SK-N-SH (cell line): ENCODE measurements at regions not wholly inside any gene's neighbourhood (a gene's known extent, or its start where the extent isn't known, plus 50 kb on each side); places are given as distances from the start of the nearest gene placed in this dataset.

Experiments
- CTCF ChIA-PET: fragments of 300-600, 350-600 bp; formaldehyde crosslinking; extraction: SDS; loops from one replicate; lab custom pipeline; 2021; lab: Yijun Ruan, JAX
- POLR2A ChIA-PET: fragments of 350-600 bp; sonication (Branson Sonifier 250); formaldehyde crosslinking; extraction: SDS; loops from one replicate; lab custom pipeline; 2020; ENCODE audit warnings: antibody characterized with exemption, inconsistent platforms; lab: Yijun Ruan, JAX
- DNase-seq: peaks from one replicate; pipeline ENCODE4 v3.0.0; 2012
- H2AFZ ChIP-seq: fragments of 200-600 bp; sonication (generic); 2 replicates; pipeline ENCODE4 v1.8.1; 2016; ENCODE audit warnings: antibody characterized with exemption, mild to moderate bottlenecking, low read depth
- H3F3A ChIP-seq: fragments of 200-600 bp; sonication (generic); replicated peaks from 2 replicates; pipeline ENCODE3; 2016; ENCODE audit warnings: antibody characterized with exemption, mild to moderate bottlenecking; ENCODE audit not compliant: insufficient read depth
- H3K27ac ChIP-seq, 2 experiments: fragments of 200-500 bp in 1 of 2; fragments of 200-600 bp in 1 of 2; sonication (Bioruptor generic) in 1 of 2; sonication (generic), shearing (Covaris generic) in 1 of 2; 2 replicates each; pipeline versions ENCODE4 v1.5.1 to v1.6.1; 2014 to 2016; ENCODE audit warnings: low read depth in 2 of 2, inconsistent platforms in 1 of 2, low read length in 1 of 2, mild to moderate bottlenecking in 1 of 2, mixed read lengths in 1 of 2
- H3K27me3 ChIP-seq: fragments of 200-600 bp; sonication (generic), shearing (Covaris generic); 2 replicates; pipeline ENCODE4 v1.6.1; 2016; ENCODE audit warnings: mixed run types; ENCODE audit not compliant: insufficient read depth
- H3K36me3 ChIP-seq, 2 experiments: fragments of 200-500 bp in 1 of 2; fragments of 200-600 bp in 1 of 2; sonication (Bioruptor generic) in 1 of 2; sonication (generic) in 1 of 2; replicated peaks in 1 of 2; 2 replicates each; pipeline versions ENCODE3 to v1.5.1; 2014 to 2016; ENCODE audit warnings: low read length in 1 of 2, mild to moderate bottlenecking in 1 of 2; ENCODE audit not compliant: insufficient read depth in 2 of 2, control insufficient read depth in 1 of 2
- H3K4me1 ChIP-seq, 2 experiments: fragments of 200-500 bp in 1 of 2; fragments of 200-600 bp in 1 of 2; sonication (Bioruptor generic) in 1 of 2; sonication (generic), shearing (Covaris generic) in 1 of 2; 2 replicates each; pipeline versions ENCODE4 v1.5.1 to v1.6.1; 2014 to 2016; ENCODE audit warnings: low read depth in 1 of 2, low read length in 1 of 2, mixed run types in 1 of 2; ENCODE audit not compliant: insufficient read depth in 2 of 2, control insufficient read depth in 1 of 2
- H3K4me2 ChIP-seq: fragments of 200-600 bp; sonication (generic), shearing (Covaris generic); 2 replicates; pipeline ENCODE4 v1.6.1; 2017; ENCODE audit warnings: mixed run types
- H3K4me3 ChIP-seq, 2 experiments: fragments of 200-500 bp in 1 of 2; fragments of 200-600 bp in 1 of 2; sonication (Bioruptor generic) in 1 of 2; sonication (generic), shearing (Covaris generic) in 1 of 2; 2 replicates each; pipeline versions ENCODE4 v1.5.1 to v1.8.1; 2014 to 2016; ENCODE audit warnings: low read depth in 2 of 2, inconsistent platforms in 1 of 2, low read length in 1 of 2, mild to moderate bottlenecking in 1 of 2, mixed read lengths in 1 of 2, moderate library complexity in 1 of 2
- H3K79me2 ChIP-seq: fragments of 200-600 bp; sonication (generic); 2 replicates; pipeline ENCODE4 v1.8.1; 2017; ENCODE audit warnings: mild to moderate bottlenecking; ENCODE audit not compliant: insufficient read depth
- H3K9ac ChIP-seq: fragments of 200-600 bp; sonication (generic); 2 replicates; pipeline ENCODE4 v1.6.1; 2017; ENCODE audit warnings: mixed run types
- H3K9me2 ChIP-seq: fragments of 200-600 bp; sonication (generic); 2 replicates; pipeline ENCODE4 v1.6.1; 2017; ENCODE audit warnings: mixed run types
- H3K9me3 ChIP-seq: fragments of 200-600 bp; sonication (generic); 2 replicates; pipeline ENCODE4 v1.6.1; 2017; ENCODE audit warnings: mixed run types, mild to moderate bottlenecking, moderate library complexity
- H4K20me1 ChIP-seq: fragments of 200-600 bp; sonication (generic); 2 replicates; pipeline ENCODE4 v1.6.1; 2017; ENCODE audit warnings: mild to moderate bottlenecking, mixed run types; ENCODE audit not compliant: insufficient read depth
- CHD2 ChIP-seq: fragments of 150-350 bp; IDR thresholded peaks from 2 replicates; pipeline ENCODE4 v1.6.1; 2018; ENCODE audit warnings: low read length; ENCODE audit not compliant: partially characterized antibody
- EP300 ChIP-seq, 2 experiments: IDR thresholded peaks; 2 replicates each; pipeline versions ENCODE4 v1.4.0 to v1.6.1; 2012; ENCODE audit warnings: borderline replicate concordance in 1 of 2, low read depth in 1 of 2, low read length in 1 of 2
- FOXJ3 ChIP-seq: sonication (generic); formaldehyde crosslinking; IDR thresholded peaks from 2 replicates; pipeline ENCODE4 v1.5.1; 2020; ENCODE audit warnings: mild to moderate bottlenecking, missing genetic modification reagents
- GATA2 ChIP-seq: sonication (generic); formaldehyde crosslinking; IDR thresholded peaks from 2 replicates; pipeline ENCODE4 v1.5.0; 2020; ENCODE audit warnings: mild to moderate bottlenecking, missing genetic modification reagents
- MXI1 ChIP-seq: IDR thresholded peaks from 2 replicates; pipeline ENCODE4 v1.6.1; 2012; ENCODE audit warnings: mild to moderate bottlenecking, low read depth, low read length, improper control_type of control experiment
- NFIC ChIP-seq: IDR thresholded peaks from 2 replicates; pipeline ENCODE4 v1.4.0; 2012; ENCODE audit warnings: borderline replicate concordance
- NRF1 ChIP-seq: IDR thresholded peaks from 2 replicates; pipeline ENCODE4 v1.6.1; 2012; ENCODE audit warnings: low read depth, mild to moderate bottlenecking, low read length
- POLR2AphosphoS5 ChIP-seq: IDR thresholded peaks from 2 replicates; pipeline ENCODE4 v1.6.1; 2012; ENCODE audit warnings: low read depth, low read length
- RAD21 ChIP-seq: IDR thresholded peaks from 2 replicates; pipeline ENCODE4 v1.6.1; 2012; ENCODE audit warnings: mild to moderate bottlenecking, low read length
- RCOR1 ChIP-seq: fragments of 150-350 bp; IDR thresholded peaks from 2 replicates; pipeline ENCODE4 v1.6.1; 2017; ENCODE audit warnings: antibody characterized with exemption, low read length
- RFX5 ChIP-seq: IDR thresholded peaks from 2 replicates; pipeline ENCODE4 v1.6.1; 2012; ENCODE audit warnings: mild to moderate bottlenecking, improper control_type of control experiment, low read length
- RXRA ChIP-seq: IDR thresholded peaks from 2 replicates; pipeline ENCODE4 v1.4.0; 2012; ENCODE audit warnings: low read depth, mild to moderate bottlenecking, borderline replicate concordance
- TAF1 ChIP-seq: IDR thresholded peaks from 2 replicates; pipeline ENCODE4 v1.6.1; 2012; ENCODE audit warnings: low read depth, mild to moderate bottlenecking, low read length, moderate library complexity, borderline replicate concordance
- TCF12 ChIP-seq: IDR thresholded peaks from 2 replicates; pipeline ENCODE4 v1.4.0; 2012
- TEAD4 ChIP-seq: IDR thresholded peaks from 2 replicates; pipeline ENCODE4 v1.4.0; 2012; ENCODE audit warnings: mild to moderate bottlenecking, borderline replicate concordance; ENCODE audit not compliant: insufficient read depth
- WGBS: methylation state at CpG from one replicate; pipeline ENCODE4 v1.1.6; 2017; ENCODE audit warnings: low lambda C conversion rate; 5-methylcytosine and 5-hydroxymethylcytosine counted together
- TF ChIP-seq, protein P1 (sequence below): IDR thresholded peaks from 2 replicates; pipeline ENCODE4 v1.4.0; 2012; ENCODE audit warnings: low read depth
- TF ChIP-seq, protein P2 (sequence below): fragments of 150-350 bp; IDR thresholded peaks from 2 replicates; pipeline ENCODE4 v1.6.1; 2017; ENCODE audit warnings: antibody characterized with exemption, low read length, low read depth, borderline replicate concordance
- TF ChIP-seq, protein P3 (sequence below): IDR thresholded peaks from 2 replicates; pipeline ENCODE4 v1.4.0; 2012; ENCODE audit warnings: low read depth, borderline replicate concordance
- TF ChIP-seq, protein P4 (sequence below): IDR thresholded peaks from 2 replicates; pipeline ENCODE4; 2012
- TF ChIP-seq, protein P5 (sequence below): fragments of 200-600 bp; sonication (generic); IDR thresholded peaks from 2 replicates; pipeline ENCODE4 v1.6.1; 2017; ENCODE audit warnings: antibody characterized with exemption, mild to moderate bottlenecking, moderate library complexity

DNA sequence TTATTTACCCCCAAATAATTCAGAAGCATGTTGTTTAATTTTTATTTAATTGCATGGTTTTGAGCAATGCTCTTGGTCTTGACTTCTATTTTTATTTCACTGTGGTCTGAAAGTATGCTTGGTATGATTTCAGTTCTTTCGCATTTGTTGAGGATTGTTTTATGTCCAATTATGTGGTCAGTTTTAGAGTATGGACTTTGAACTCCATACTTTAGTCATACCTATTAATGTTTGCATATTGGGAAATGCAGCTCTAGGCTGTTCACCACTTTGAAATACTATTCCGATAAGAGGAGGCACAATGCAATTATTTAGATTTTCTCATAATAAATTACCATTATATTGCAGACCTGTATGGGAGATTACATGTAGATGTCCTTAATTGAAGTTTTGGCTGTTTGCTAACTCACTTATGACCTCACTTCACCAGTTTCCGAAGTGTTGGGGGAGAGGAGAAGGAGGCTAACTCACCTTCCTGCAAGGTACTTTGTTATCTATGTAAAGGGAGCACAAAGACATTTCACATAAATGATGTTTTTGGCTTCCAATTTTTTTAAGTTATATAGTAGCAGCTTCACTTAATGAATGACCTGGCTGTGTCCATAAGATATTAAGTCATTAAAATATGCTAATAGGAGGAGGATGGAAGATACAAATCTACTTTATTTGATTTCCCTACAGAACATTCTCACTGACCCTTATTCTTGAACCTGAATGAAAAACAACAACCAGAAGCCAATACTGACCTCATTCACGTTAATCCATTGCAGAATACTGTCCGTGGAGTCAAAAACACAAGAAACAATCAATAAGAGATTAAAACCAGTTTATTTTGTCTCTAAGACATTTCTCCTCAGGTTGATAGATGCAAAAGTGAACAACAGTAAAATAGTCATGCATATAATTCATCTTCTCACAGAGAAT, 970.3 kb upstream of the ARRDC3 start:
- TF ChIP-seq RAD21 (no peak), RCOR1 (no peak), CHD2 (no peak), TAF1 (no peak), NRF1 (no peak), RFX5 (no peak), FOXJ3 (no peak), TEAD4 (no peak), POLR2AphosphoS5 (no peak), EP300 (IDR thresholded peaks at IDR 0.05; ENCODE audit: borderline replicate concordance in 1 of 2, low read depth in 1 of 2, low read length in 1 of 2) (no peak), GATA2 (CRISPR knock-in tag) (no peak), MXI1 (no peak), TCF12 (no peak), NFIC (no peak), RXRA (no peak)
- TF ChIP-seq, protein P1, sequence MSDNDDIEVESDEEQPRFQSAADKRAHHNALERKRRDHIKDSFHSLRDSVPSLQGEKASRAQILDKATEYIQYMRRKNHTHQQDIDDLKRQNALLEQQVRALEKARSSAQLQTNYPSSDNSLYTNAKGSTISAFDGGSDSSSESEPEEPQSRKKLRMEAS = no peak
- TF ChIP-seq, protein P2, sequence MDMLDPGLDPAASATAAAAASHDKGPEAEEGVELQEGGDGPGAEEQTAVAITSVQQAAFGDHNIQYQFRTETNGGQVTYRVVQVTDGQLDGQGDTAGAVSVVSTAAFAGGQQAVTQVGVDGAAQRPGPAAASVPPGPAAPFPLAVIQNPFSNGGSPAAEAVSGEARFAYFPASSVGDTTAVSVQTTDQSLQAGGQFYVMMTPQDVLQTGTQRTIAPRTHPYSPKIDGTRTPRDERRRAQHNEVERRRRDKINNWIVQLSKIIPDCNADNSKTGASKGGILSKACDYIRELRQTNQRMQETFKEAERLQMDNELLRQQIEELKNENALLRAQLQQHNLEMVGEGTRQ = no peak
- TF ChIP-seq, protein P3, sequence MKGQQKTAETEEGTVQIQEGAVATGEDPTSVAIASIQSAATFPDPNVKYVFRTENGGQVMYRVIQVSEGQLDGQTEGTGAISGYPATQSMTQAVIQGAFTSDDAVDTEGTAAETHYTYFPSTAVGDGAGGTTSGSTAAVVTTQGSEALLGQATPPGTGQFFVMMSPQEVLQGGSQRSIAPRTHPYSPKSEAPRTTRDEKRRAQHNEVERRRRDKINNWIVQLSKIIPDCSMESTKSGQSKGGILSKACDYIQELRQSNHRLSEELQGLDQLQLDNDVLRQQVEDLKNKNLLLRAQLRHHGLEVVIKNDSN = no peak
- TF ChIP-seq, protein P4, sequence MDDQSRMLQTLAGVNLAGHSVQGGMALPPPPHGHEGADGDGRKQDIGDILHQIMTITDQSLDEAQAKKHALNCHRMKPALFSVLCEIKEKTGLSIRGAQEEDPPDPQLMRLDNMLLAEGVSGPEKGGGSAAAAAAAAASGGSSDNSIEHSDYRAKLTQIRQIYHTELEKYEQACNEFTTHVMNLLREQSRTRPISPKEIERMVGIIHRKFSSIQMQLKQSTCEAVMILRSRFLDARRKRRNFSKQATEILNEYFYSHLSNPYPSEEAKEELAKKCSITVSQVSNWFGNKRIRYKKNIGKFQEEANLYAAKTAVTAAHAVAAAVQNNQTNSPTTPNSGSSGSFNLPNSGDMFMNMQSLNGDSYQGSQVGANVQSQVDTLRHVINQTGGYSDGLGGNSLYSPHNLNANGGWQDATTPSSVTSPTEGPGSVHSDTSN = no peak
- TF ChIP-seq, protein P5, sequence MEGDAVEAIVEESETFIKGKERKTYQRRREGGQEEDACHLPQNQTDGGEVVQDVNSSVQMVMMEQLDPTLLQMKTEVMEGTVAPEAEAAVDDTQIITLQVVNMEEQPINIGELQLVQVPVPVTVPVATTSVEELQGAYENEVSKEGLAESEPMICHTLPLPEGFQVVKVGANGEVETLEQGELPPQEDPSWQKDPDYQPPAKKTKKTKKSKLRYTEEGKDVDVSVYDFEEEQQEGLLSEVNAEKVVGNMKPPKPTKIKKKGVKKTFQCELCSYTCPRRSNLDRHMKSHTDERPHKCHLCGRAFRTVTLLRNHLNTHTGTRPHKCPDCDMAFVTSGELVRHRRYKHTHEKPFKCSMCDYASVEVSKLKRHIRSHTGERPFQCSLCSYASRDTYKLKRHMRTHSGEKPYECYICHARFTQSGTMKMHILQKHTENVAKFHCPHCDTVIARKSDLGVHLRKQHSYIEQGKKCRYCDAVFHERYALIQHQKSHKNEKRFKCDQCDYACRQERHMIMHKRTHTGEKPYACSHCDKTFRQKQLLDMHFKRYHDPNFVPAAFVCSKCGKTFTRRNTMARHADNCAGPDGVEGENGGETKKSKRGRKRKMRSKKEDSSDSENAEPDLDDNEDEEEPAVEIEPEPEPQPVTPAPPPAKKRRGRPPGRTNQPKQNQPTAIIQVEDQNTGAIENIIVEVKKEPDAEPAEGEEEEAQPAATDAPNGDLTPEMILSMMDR = no peak
- ChIA-PET CTCF (no interaction called here), POLR2A (no interaction called here)
- Histone ChIP-seq H3K27ac (no peak overlapping the region), H3K9me2 (no peaks in the 10 kb centered on the region), H2AFZ (no peak overlapping the region), H3K4me2 (no peak overlapping the region), H3K9me3 (no peaks in the 10 kb centered on the region), H4K20me1 (no peaks in the 10 kb centered on the region), H3F3A (no peaks in the 10 kb centered on the region), H3K4me1 (no peaks in the 10 kb centered on the region), H3K4me3 (no peak overlapping the region), H3K27me3 (no peaks in the 10 kb centered on the region), H3K36me3 (no peaks in the 10 kb centered on the region), H3K79me2 (no peaks in the 10 kb centered on the region), H3K9ac (no peak overlapping the region)
- no peak for DNase-seq
- WGBS = 64% methylated on average over 5 of the region's 5 CpGs
